ENCODE measurements at regions not wholly inside any gene's neighbourhood (a gene's known extent, or its start where the extent isn't known, plus 50 kb on each side); places are given as distances from the start of the nearest gene placed in this dataset.

DNA sequence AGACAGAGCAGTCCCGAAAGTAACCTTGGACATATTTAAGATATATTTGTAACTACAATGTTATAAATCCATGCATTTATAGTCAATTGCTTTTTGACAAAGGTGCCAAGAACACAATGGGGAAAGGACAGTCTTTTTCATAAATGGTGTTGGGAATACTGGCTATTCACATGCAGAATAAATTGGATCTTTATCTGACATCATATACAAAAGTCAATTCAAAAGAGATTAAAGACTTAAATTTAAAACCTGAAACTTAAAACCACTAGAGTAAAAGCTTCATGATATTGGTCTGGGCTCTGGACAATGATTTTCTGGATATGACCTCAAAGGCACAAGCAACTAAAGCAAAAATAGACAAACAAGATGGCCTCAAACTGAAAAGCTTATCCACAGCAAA lies 950.7 kb upstream of the TYRP1 start:
- TF ChIP-seq, protein P1, sequence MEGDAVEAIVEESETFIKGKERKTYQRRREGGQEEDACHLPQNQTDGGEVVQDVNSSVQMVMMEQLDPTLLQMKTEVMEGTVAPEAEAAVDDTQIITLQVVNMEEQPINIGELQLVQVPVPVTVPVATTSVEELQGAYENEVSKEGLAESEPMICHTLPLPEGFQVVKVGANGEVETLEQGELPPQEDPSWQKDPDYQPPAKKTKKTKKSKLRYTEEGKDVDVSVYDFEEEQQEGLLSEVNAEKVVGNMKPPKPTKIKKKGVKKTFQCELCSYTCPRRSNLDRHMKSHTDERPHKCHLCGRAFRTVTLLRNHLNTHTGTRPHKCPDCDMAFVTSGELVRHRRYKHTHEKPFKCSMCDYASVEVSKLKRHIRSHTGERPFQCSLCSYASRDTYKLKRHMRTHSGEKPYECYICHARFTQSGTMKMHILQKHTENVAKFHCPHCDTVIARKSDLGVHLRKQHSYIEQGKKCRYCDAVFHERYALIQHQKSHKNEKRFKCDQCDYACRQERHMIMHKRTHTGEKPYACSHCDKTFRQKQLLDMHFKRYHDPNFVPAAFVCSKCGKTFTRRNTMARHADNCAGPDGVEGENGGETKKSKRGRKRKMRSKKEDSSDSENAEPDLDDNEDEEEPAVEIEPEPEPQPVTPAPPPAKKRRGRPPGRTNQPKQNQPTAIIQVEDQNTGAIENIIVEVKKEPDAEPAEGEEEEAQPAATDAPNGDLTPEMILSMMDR (IDR thresholded peaks at IDR 0.05) = no peak
- no peak for TF ChIP-seq POLR2A (IDR thresholded peaks at IDR 0.05)

Data from vagina (tissue), 2 donors.